HG03354 (cell line): ENCODE measurements at regions not wholly inside any gene's neighbourhood (a gene's known extent, or its start where the extent isn't known, plus 50 kb on each side); places are given as distances from the start of the nearest gene placed in this dataset.

Source experiments
- ATAC-seq: cut with Tn5 transposase; IDR thresholded peaks from one replicate; pipeline ENCODE4 v1.9.1; 2021; ENCODE audit warnings: mild to moderate bottlenecking; ENCODE audit not compliant: unreplicated experiment, poor library complexity, severe bottlenecking

- no peak for ATAC-seq
These were observed 58.7 kb upstream of the CDH20 start for GRCh38 chr18:61274416-61274960.

DNA sequence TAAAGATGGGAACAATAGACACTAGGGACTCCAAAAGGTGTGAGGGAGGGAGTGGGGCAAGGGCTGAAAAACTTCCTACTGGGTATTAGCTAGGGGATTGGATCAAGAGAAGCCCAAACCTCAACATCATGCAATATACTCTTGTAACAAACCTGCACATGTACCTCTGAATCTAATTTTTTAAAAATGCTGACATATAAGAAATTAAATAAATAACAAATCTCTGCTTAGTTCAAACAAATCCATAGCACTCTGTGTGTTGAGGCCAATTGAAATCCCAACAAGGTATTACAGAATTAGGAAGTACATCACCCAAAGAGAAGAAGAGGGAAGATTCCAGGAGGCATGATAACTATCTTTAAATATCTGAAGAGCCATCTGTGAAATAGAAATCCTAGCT, 55.4 kb upstream of the CDH20 start:
- no peak for ATAC-seq

DNA sequence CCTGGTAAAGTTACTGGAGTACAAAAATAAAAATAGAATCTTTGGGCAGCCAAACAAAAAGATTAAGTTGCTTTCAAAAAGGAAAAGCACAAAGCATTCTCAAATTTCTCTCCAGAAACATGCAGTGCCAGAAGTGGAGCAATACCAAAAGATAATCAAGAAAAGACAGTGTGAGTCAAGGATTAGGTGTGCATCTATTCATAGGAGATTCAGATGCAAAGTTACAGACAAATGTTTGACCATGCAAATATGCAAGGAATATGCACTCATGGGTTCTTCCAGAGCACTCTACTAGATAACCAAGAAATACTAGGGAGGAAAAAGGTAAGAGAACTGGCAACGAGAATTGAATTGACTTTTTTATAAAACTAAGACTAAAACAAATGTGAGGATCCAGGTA, 51.8 kb upstream of the CDH20 start:
- no peak for ATAC-seq

GRCh38 chr18:61282926-61283325, 50.3 kb upstream of the CDH20 start:
- ATAC-seq = no peak
